ENCODE measurements at regions not wholly inside any gene's neighbourhood (a gene's known extent, or its start where the extent isn't known, plus 50 kb on each side); places are given as distances from the start of the nearest gene placed in this dataset.

GRCh38 chr3:188088948-188089685 lies 64.8 kb upstream of the LPP start:
- DNase-seq (ENCODE audit: low read depth in 2 of 2, low spot score in 1 of 2) = no peak

- no peak for DNase-seq (ENCODE audit: low read depth in 2 of 2, low spot score in 1 of 2)
These were observed 63.2 kb upstream of the LPP start for GRCh38 chr3:188090620-188091309.

- no peak for DNase-seq (ENCODE audit: low read depth in 2 of 2, low spot score in 1 of 2)
These were observed 62.2 kb upstream of the LPP start for GRCh38 chr3:188091746-188092145.

GRCh38 chr3:188092648-188093047 lies 61.3 kb upstream of the LPP start:
- DNase-seq (ENCODE audit: low read depth in 2 of 2, low spot score in 1 of 2) = no peak

- DNase-seq (ENCODE audit: low read depth in 2 of 2, low spot score in 1 of 2) = no peak
These were observed 58.5 kb upstream of the LPP start for GRCh38 chr3:188095431-188095830.

- no peak for DNase-seq (ENCODE audit: low read depth in 2 of 2, low spot score in 1 of 2)
These were observed 56.2 kb upstream of the LPP start for GRCh38 chr3:188097791-188098190.

- DNase-seq (ENCODE audit: low read depth in 2 of 2, low spot score in 1 of 2) = no peak
These were observed 54.0 kb upstream of the LPP start for GRCh38 chr3:188099907-188100306.

GRCh38 chr3:188102861-188103547 lies 51.0 kb upstream of the LPP start:
- no peak for DNase-seq (ENCODE audit: low read depth in 2 of 2, low spot score in 1 of 2)

GRCh38 chr3:188104050-188104449 lies 49.9 kb upstream of the LPP start:
- DNase-seq (ENCODE audit: low read depth in 2 of 2, low spot score in 1 of 2) = no peak

Data from stimulated activated CD8-positive, alpha-beta memory T cell treated with anti-CD3 and anti-CD28 coated beads, Interleukin-4, amount 100 ng/mL, for 4 hours (primary cell).